ENCODE measurements at regions not wholly inside any gene's neighbourhood (a gene's known extent, or its start where the extent isn't known, plus 50 kb on each side); places are given as distances from the start of the nearest gene placed in this dataset.
"Not testable (repeated sequence)": the region's sequence is repeated elsewhere in the genome, so short reads cannot be mapped to it uniquely, and the experiment has no call there.

GRCh38 chr2:59816075-59816474, 737.4 kb downstream of the BCL11A start:
- TF ChIP-seq CTCF (IDR thresholded peaks at IDR 0.05) = no peak
- no peak for TF ChIP-seq POLR2A (IDR thresholded peaks at IDR 0.05)
- H3K27ac ChIP-seq = no peak overlapping the region
- no peaks in the 10 kb centered on the region for H3K27me3 ChIP-seq
- no peak overlapping the region for H3K4me3 ChIP-seq
- no peaks in the 10 kb centered on the region for H3K4me1 ChIP-seq
- no peaks in the 10 kb centered on the region for H3K36me3 ChIP-seq
- no peak for DNase-seq
- H3K9me3 ChIP-seq = no peaks in the 10 kb centered on the region
- intact Hi-C loops (cut with DNase I; ENCODE audit: low total_unique reads) = no loop called here

- intact Hi-C loops (cut with DNase I; ENCODE audit: low total_unique reads) = not testable (repeated sequence)
Observed at GRCh38 chr2:59810283-59810682, 743.2 kb downstream of the BCL11A start.

GRCh38 chr2:59806486-59806885, 747.0 kb downstream of the BCL11A start:
- intact Hi-C loops (cut with DNase I; ENCODE audit: low total_unique reads) = no loop called here
- TF ChIP-seq CTCF (IDR thresholded peaks at IDR 0.05) = no peak
- TF ChIP-seq POLR2A (IDR thresholded peaks at IDR 0.05) = no peak

More at GRCh38 chr2:59810283-59810682, 743.2 kb downstream of the BCL11A start:
- not testable (repeated sequence) for H3K4me3 ChIP-seq, H3K4me1 ChIP-seq, H3K9me3 ChIP-seq, H3K27me3 ChIP-seq, H3K27ac ChIP-seq, DNase-seq, H3K36me3 ChIP-seq

GRCh38 chr2:59804732-59805131, 748.7 kb downstream of the BCL11A start:
- H3K27ac ChIP-seq = no peak overlapping the region
- intact Hi-C loops (cut with DNase I; ENCODE audit: low total_unique reads) = no loop called here
- no peaks in the 10 kb centered on the region for H3K36me3 ChIP-seq
- no peak overlapping the region for H3K4me3 ChIP-seq
- no peaks in the 10 kb centered on the region for H3K27me3 ChIP-seq
- H3K9me3 ChIP-seq = no peaks in the 10 kb centered on the region
- TF ChIP-seq CTCF (IDR thresholded peaks at IDR 0.05) (no peak), POLR2A (IDR thresholded peaks at IDR 0.05) (no peak)
- DNase-seq = no peak
- no peaks in the 10 kb centered on the region for H3K4me1 ChIP-seq

More at GRCh38 chr2:59806486-59806885, 747.0 kb downstream of the BCL11A start:
- Histone ChIP-seq H3K36me3 (no peaks in the 10 kb centered on the region), H3K9me3 (no peaks in the 10 kb centered on the region), H3K27ac (no peak overlapping the region), H3K27me3 (no peaks in the 10 kb centered on the region), H3K4me1 (no peaks in the 10 kb centered on the region), H3K4me3 (no peak overlapping the region)
- no peak for DNase-seq

- H3K36me3 ChIP-seq = no peaks in the 10 kb centered on the region
- TF ChIP-seq POLR2A (IDR thresholded peaks at IDR 0.05) = no peak
- no peak for TF ChIP-seq CTCF (IDR thresholded peaks at IDR 0.05)
- H3K4me1 ChIP-seq = no peaks in the 10 kb centered on the region
- no peak for DNase-seq
- H3K4me3 ChIP-seq = no peak overlapping the region
- intact Hi-C loops (cut with DNase I; ENCODE audit: low total_unique reads) = no loop called here
- H3K27ac ChIP-seq = no peak overlapping the region
- no peaks in the 10 kb centered on the region for H3K27me3 ChIP-seq
- H3K9me3 ChIP-seq = no peaks in the 10 kb centered on the region
Observed at GRCh38 chr2:59803586-59803985, 749.9 kb downstream of the BCL11A start.

- Histone ChIP-seq H3K4me3 (no peak overlapping the region), H3K27ac (no peak overlapping the region), H3K4me1 (no peaks in the 10 kb centered on the region), H3K9me3 (no peaks in the 10 kb centered on the region), H3K27me3 (no peaks in the 10 kb centered on the region), H3K36me3 (no peaks in the 10 kb centered on the region)
- no peak for TF ChIP-seq POLR2A (IDR thresholded peaks at IDR 0.05)
- TF ChIP-seq CTCF (IDR thresholded peaks at IDR 0.05) = no peak
- DNase-seq = no peak
- intact Hi-C loops (cut with DNase I; ENCODE audit: low total_unique reads) = no loop called here
Observed at GRCh38 chr2:59798687-59799232, 754.7 kb downstream of the BCL11A start.
